ENCODE measurements at regions not wholly inside any gene's neighbourhood (a gene's known extent, or its start where the extent isn't known, plus 50 kb on each side); places are given as distances from the start of the nearest gene placed in this dataset.

DNA sequence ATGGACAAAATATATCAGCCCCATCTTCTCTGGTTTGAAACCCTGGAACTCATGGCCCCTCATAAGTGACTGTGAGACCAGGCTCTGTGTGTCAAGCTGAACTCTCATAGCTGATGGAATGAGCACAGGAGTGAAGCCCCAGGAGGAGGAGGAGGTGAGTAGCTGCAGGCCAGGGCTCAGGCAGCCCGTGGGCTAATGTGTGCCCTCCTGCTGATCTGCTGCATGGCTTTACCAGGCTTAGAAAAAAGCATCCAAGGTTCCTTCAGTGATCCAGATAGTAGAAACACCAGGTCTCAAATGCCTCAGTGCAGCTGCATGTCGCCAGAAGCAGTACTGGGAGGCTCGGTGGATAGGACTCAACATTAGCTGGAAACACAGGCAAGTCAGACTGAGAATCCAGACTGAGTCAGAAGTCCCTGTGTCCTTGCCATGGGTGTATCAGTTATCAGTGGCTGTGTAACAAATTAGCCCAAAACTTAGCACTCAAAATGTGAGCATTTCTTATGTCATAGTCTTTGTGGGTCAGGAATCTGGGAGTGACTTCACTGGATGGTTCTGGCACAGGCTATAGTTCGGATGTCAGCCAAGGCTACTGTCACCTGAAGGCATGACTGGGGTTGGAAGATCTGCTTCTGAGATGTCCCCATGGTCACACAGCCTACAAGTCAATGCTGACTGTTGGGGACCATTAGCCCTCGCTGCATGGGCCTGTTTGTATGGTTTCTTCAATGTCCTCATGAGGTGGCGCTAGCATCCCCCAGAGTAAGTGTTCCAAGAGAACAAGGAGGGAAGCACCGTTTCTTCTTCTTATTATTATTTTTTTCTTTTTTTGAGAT is 255.4 kb upstream of the IRF2BP2 start:
- TF ChIP-seq, protein P1, sequence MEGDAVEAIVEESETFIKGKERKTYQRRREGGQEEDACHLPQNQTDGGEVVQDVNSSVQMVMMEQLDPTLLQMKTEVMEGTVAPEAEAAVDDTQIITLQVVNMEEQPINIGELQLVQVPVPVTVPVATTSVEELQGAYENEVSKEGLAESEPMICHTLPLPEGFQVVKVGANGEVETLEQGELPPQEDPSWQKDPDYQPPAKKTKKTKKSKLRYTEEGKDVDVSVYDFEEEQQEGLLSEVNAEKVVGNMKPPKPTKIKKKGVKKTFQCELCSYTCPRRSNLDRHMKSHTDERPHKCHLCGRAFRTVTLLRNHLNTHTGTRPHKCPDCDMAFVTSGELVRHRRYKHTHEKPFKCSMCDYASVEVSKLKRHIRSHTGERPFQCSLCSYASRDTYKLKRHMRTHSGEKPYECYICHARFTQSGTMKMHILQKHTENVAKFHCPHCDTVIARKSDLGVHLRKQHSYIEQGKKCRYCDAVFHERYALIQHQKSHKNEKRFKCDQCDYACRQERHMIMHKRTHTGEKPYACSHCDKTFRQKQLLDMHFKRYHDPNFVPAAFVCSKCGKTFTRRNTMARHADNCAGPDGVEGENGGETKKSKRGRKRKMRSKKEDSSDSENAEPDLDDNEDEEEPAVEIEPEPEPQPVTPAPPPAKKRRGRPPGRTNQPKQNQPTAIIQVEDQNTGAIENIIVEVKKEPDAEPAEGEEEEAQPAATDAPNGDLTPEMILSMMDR (IDR thresholded peaks at IDR 0.05): no peak
- no peak for TF ChIP-seq POLR2A (IDR thresholded peaks at IDR 0.05)
